Esophagus muscularis mucosa (tissue), 4 donors: ENCODE measurements at regions not wholly inside any gene's neighbourhood (a gene's known extent, or its start where the extent isn't known, plus 50 kb on each side); places are given as distances from the start of the nearest gene placed in this dataset.

Experiments
- CTCF ChIP-seq, 3 experiments: fragments of 200-600 bp in 2 of 3; fragments of 450-650 bp in 1 of 3; sonication (generic) in 2 of 3; IDR thresholded peaks; one replicate each; pipeline ENCODE4 v1.5.1; 2017 to 2019; ENCODE audit warnings: antibody characterized with exemption in 3 of 3, mild to moderate bottlenecking in 2 of 3, moderate library complexity in 1 of 3
- EP300 ChIP-seq: sonication (generic); formaldehyde crosslinking; IDR thresholded peaks from one replicate; pipeline ENCODE4 v1.6.1; 2017; ENCODE audit warnings: antibody characterized with exemption
- POLR2A ChIP-seq: fragments of 450-650 bp; IDR thresholded peaks from one replicate; pipeline ENCODE4 v1.6.1; 2017; ENCODE audit warnings: antibody characterized with exemption, moderate library complexity, mild to moderate bottlenecking, low read depth
- POLR2AphosphoS5 ChIP-seq, 2 donors: sonication (generic); formaldehyde crosslinking; IDR thresholded peaks; one replicate each; pipeline ENCODE4 v1.6.1; 2017; ENCODE audit warnings: antibody characterized with exemption in 2 of 2

DNA sequence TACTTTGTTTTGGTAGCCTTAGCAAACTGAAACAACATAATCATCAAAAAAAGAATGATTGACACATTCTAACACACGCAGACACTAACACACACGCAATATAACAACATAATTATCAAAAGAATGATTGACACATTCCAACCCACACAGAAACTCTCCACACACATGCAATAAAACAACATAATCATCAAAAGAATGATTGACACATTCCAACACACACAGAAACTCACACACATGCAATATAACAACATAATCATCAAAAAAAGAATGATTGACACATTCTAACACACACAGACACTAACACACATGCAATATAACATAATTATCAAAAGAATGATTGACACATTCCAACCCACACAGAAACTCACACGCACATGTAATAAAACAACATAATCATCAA, 172.4 kb downstream of the THBS2 start:
- TF ChIP-seq CTCF (IDR thresholded peaks at IDR 0.05) (no peak), POLR2A (no peak), POLR2AphosphoS5 (IDR thresholded peaks at IDR 0.05) (no peak), EP300 (no peak)
